Muscle of back (tissue), 3 donors: ENCODE measurements at regions not wholly inside any gene's neighbourhood (a gene's known extent, or its start where the extent isn't known, plus 50 kb on each side); places are given as distances from the start of the nearest gene placed in this dataset.
A peak's percentile ranks its signal among the peaks of the same experiment; 100 is the strongest.
"Not testable (repeated sequence)": the region's sequence is repeated elsewhere in the genome, so short reads cannot be mapped to it uniquely, and the experiment has no call there.

Source experiments
- DNase-seq, 3 donors: peaks; one replicate each; pipeline versions ENCODE4 v3.0.0 to v3.0.0-alpha.2; 2013

DNA sequence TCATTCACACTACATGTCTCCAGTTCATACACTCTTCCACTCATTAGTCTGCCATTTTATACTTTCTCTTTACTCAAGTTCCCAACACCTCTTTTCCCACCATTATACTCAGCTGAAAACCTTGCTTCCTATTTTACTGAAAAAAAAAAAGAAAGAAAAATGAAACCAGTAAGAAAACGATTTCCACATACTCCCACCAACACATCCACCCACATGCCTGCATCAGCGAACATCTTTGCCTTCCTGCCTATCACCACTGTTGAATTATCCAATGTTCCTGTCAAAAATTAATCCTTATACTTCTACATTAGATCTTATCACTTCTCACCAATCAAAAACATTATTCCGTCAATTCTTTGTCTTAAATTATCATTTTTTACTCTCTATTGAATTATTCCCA, 188.1 kb upstream of the FAM241A start:
- DNase-seq, result no peak

GRCh38 chr4:111957997-111958396, 187.3 kb upstream of the FAM241A start:
- DNase-seq, result no peak

GRCh38 chr4:111959222-111959621, 186.0 kb upstream of the FAM241A start:
- peak in 1 of 3 donors; percentile 45 for DNase-seq

DNA sequence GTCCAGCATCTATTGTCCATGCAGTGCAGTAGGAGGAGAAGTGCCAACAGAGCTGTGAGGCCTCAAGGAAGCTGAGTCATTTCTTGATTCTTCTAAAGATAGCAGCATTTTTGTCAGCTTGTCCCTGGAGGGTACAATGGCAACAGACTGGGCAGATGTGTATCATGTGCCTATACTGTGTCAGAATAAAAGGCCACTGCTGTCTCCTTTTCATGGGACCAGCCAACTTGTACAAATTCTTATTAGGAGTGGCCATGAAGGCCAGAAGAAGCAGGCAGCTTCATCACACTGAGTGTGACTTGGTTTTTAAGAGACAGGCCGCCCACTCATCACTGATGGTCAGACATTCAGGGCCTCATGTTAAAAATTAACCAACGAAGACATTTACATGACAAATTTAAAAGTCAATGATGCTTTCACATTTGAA, 185.0 kb upstream of the FAM241A start:
- DNase-seq, result peak in 1 of 3 donors; percentile 17

DNA sequence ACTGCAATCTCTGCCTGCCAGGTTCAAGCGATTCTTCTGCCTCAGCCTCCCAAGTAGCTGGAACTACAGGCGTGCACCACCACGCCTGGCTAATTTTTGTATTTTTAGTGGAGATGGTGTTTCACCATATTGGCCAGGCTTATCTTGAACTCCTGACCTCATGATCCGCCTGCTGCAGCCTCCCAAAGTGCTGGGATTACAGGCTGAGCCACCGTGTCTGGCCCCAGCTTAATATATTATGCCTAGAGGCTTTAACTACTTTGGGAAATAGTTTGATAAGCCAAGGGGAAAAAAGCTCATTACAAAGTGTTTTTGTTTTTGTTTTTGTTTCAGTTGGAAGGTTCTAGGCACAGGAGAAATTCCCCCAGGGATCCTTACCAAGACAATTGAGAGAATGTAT, 184.2 kb upstream of the FAM241A start:
- not testable (repeated sequence) for DNase-seq

- DNase-seq, result peak in 1 of 3 donors; percentile 26
These were observed 183.4 kb upstream of the FAM241A start for GRCh38 chr4:111961809-111962208.

DNA sequence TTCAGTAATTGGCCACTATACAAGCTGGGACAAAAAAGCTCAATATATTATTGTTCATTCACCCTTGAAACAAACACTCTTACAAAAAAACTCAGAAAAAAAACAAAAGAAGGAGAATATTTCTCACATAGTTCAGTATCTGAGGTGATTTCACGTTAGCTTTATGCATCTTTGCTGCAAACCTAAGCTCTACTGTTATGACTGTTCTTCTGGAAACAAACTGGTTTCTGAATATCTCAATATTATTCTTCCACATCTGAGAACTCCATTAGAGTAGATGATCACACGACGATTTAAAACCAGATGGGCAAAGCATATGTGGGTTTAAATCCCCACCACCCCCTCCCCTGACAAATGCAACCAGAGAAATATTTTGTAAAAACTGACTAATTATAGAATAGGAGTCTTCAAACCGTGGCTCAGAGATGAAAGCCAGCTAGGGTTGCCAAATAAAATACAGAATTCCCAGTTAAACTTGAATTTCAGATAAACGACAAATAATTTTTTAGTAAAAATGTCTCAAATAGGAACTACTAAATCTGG, 182.0 kb upstream of the FAM241A start:
- peak in 2 of 3 donors; percentile 34 to 44 for DNase-seq

DNA sequence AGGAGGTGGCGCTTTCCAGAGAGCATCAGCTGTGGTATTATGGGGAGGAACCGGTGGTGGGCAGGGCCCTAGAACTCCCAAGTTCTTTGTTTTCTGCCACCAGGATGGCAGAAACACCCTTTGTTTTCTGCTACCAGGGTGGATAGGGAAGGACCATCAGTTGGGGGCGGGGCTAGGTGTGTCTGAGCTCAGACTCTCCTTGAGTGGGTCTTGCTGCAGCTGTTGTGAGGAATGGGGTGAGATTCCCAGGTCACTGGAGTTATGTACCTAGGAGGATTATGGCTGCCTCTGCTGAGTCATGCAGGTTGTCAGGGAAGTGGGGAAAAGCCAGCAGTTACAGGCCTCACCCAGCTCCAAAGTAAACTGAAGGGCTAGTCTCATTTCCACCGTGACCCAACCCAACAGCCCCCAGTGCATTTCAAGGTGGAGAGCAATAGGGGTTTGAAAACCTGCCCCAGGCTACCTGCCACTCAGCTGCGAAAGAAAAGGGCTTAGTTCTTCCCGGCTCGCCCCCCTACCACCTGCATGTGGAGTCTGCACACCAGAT, 167.8 kb upstream of the FAM241A start:
- no peak for DNase-seq

- DNase-seq, result no peak
These were observed 165.3 kb upstream of the FAM241A start for GRCh38 chr4:111979921-111980320.

DNA sequence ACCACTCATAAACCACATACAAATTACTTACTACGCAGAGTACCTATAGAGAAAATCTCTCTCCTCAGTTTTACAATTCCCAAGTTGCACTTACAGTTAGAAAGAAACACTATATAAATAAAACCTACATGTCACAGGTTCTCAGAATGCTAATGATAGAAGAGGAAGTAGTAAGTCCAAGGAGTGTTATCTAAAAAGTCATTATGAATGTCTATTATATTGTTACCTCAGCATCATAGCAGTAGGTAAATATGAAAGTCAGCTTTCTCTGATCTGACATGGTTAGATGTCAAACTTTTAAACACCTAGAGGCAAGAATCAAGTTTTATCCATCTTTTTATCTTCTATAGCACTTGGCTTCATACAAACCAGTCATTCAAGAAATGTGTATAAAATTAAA, 163.2 kb upstream of the FAM241A start:
- DNase-seq, result no peak

DNA sequence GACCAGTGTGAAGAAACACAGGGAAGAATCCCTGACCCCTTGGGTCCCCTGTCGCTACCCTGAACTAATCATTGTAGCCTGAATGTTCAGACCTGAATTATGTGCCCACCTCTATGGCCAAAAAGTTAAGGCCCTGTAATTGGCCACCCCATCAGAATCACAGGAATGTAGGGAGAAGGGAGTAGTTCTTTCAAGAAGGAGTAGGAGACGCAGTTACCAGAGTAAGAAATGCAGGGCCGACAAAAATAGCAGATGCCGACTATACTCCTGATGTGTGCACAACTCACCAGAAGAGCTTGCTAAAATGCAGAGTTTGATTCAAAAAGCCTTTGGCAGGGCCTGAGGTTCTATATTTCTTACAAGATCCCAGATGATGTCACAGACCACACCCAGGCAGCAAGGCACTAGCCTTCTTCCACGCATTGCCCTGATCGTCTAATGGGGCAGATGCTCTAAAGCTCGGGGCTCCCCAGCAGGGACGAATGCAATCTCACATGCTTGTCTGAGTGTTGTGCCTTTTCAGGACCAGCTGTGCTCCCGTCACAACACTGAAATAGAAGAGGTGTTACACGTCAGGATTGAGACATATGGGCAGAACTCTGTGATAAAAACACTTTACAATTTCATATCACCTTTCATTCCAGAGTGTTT, 161.0 kb upstream of the FAM241A start:
- DNase-seq, result no peak

GRCh38 chr4:111985426-111985825, 159.8 kb upstream of the FAM241A start:
- no peak for DNase-seq

- DNase-seq, result no peak
These were observed 159.2 kb upstream of the FAM241A start for GRCh38 chr4:111986095-111986494.

DNA sequence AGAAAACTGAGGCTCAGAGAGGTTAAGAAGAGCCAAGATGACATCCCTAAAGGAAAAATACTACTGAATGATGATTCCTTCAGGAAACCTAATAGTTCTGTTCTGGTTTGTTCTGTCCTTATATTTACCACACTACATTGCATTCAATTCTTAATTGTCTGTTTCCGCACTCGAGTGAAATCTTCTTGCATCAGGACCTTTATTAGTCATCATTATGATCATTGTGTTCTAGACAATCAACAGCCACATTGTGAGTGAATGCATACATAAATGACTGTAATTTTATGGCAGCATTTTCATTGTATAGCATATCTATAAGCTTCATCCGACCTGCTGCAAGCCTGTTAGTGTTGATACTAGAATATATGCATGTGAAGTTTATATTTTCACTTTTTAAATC, 156.7 kb upstream of the FAM241A start:
- DNase-seq, result no peak

GRCh38 chr4:111989817-111990216, 155.4 kb upstream of the FAM241A start:
- no peak for DNase-seq

GRCh38 chr4:111991163-111991562, 154.1 kb upstream of the FAM241A start:
- DNase-seq, result no peak

DNA sequence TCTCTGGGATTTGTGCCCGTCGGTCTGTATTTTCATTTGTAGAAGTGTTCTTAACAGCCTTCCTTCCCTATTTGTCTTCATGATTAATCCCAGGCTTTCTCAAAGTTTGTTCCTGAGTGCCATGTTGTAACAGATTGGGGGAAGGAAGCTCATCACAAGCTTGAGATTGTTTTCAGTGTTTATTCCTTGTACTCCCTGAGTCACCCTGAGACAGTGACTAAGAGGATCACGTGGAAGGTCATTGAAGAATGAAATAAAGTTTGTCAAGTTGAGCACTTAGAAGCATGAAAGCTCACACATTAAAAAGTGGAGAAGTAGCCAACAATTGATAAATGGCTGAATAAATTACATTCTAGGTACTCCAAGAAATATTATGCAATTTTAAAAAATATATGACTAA, 153.5 kb upstream of the FAM241A start:
- DNase-seq, result peak in 1 of 3 donors; percentile 42

- DNase-seq, result no peak
These were observed 152.7 kb upstream of the FAM241A start for GRCh38 chr4:111992351-111993168.

DNA sequence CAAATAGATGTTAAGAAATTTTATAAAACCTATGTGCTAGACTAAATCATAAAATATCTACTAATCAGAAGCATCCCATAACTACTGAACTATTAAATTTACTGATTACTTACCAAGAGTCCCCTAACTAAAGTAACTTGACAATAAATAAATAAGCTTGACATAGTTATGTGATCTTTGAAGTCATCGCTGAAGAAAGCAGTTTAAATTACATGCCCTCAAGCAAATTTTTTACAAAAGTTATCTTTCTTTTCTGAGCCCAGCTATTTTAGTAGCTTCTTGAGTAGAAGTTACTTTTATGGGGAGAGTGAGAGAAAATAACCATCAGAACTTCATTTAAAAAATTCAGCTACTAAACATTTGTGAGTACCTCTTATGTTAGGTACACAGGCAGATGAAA, 150.9 kb upstream of the FAM241A start:
- DNase-seq, result no peak

DNA sequence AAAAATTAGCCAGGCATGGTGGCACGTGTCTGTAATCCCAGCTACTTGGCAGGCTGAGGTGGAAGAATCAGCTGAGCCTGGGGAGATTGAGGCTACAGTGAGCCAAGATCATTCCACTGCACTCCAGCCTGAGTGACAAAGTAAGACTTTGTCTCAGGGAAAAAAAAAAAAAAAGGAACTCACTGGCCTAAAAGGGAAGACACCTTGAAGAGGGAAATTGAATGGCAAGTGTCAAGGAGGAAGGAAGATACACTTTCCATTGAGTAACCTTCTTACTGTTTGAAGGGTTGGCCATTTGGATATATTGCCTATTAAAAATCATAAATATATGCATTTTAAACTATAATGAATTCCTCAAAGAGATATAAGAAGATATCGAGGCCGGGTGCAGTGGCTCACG, 147.5 kb upstream of the FAM241A start:
- DNase-seq, result no peak

GRCh38 chr4:111999801-112000200, 145.5 kb upstream of the FAM241A start:
- DNase-seq, result no peak

- DNase-seq, result peak in 2 of 3 donors; percentile 14 to 21
These were observed 144.2 kb upstream of the FAM241A start for GRCh38 chr4:112001041-112001440.

DNA sequence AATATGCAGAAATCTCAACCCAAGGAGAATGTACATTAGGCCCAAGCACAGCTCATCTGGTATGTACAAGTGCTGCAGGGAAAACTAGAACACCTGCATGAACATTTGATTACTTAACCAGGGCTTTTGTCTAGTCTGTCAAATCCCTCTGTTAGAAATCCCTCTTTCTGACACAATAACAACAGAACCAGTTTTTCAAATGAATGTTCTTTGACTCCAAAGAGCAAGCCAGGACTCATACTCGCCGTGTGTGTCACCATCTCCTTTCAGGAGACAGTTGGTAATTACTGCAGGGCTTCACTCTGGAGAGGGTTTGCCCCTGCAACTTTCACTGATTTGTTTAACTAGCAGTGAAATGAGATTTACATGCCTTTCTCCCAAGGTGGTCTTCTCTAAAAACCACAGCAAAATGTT, 143.0 kb upstream of the FAM241A start:
- no peak for DNase-seq
